SK-N-SH (cell line): ENCODE measurements at regions not wholly inside any gene's neighbourhood (a gene's known extent, or its start where the extent isn't known, plus 50 kb on each side); places are given as distances from the start of the nearest gene placed in this dataset.

Experiments
- CTCF ChIA-PET: fragments of 300-600, 350-600 bp; formaldehyde crosslinking; extraction: SDS; loops from one replicate; lab custom pipeline; 2021; lab: Yijun Ruan, JAX
- POLR2A ChIA-PET: fragments of 350-600 bp; sonication (Branson Sonifier 250); formaldehyde crosslinking; extraction: SDS; loops from one replicate; lab custom pipeline; 2020; ENCODE audit warnings: antibody characterized with exemption, inconsistent platforms; lab: Yijun Ruan, JAX
- DNase-seq: peaks from one replicate; pipeline ENCODE4 v3.0.0; 2012
- H2AFZ ChIP-seq: fragments of 200-600 bp; sonication (generic); 2 replicates; pipeline ENCODE4 v1.8.1; 2016; ENCODE audit warnings: antibody characterized with exemption, mild to moderate bottlenecking, low read depth
- H3F3A ChIP-seq: fragments of 200-600 bp; sonication (generic); replicated peaks from 2 replicates; pipeline ENCODE3; 2016; ENCODE audit warnings: antibody characterized with exemption, mild to moderate bottlenecking; ENCODE audit not compliant: insufficient read depth
- H3K27ac ChIP-seq, 2 experiments: fragments of 200-500 bp in 1 of 2; fragments of 200-600 bp in 1 of 2; sonication (Bioruptor generic) in 1 of 2; sonication (generic), shearing (Covaris generic) in 1 of 2; 2 replicates each; pipeline versions ENCODE4 v1.5.1 to v1.6.1; 2014 to 2016; ENCODE audit warnings: low read depth in 2 of 2, inconsistent platforms in 1 of 2, low read length in 1 of 2, mild to moderate bottlenecking in 1 of 2, mixed read lengths in 1 of 2
- H3K27me3 ChIP-seq: fragments of 200-600 bp; sonication (generic), shearing (Covaris generic); 2 replicates; pipeline ENCODE4 v1.6.1; 2016; ENCODE audit warnings: mixed run types; ENCODE audit not compliant: insufficient read depth
- H3K36me3 ChIP-seq, 2 experiments: fragments of 200-500 bp in 1 of 2; fragments of 200-600 bp in 1 of 2; sonication (Bioruptor generic) in 1 of 2; sonication (generic) in 1 of 2; replicated peaks in 1 of 2; 2 replicates each; pipeline versions ENCODE3 to v1.5.1; 2014 to 2016; ENCODE audit warnings: low read length in 1 of 2, mild to moderate bottlenecking in 1 of 2; ENCODE audit not compliant: insufficient read depth in 2 of 2, control insufficient read depth in 1 of 2
- H3K4me1 ChIP-seq, 2 experiments: fragments of 200-500 bp in 1 of 2; fragments of 200-600 bp in 1 of 2; sonication (Bioruptor generic) in 1 of 2; sonication (generic), shearing (Covaris generic) in 1 of 2; 2 replicates each; pipeline versions ENCODE4 v1.5.1 to v1.6.1; 2014 to 2016; ENCODE audit warnings: low read depth in 1 of 2, low read length in 1 of 2, mixed run types in 1 of 2; ENCODE audit not compliant: insufficient read depth in 2 of 2, control insufficient read depth in 1 of 2
- H3K4me2 ChIP-seq: fragments of 200-600 bp; sonication (generic), shearing (Covaris generic); 2 replicates; pipeline ENCODE4 v1.6.1; 2017; ENCODE audit warnings: mixed run types
- H3K4me3 ChIP-seq, 2 experiments: fragments of 200-500 bp in 1 of 2; fragments of 200-600 bp in 1 of 2; sonication (Bioruptor generic) in 1 of 2; sonication (generic), shearing (Covaris generic) in 1 of 2; 2 replicates each; pipeline versions ENCODE4 v1.5.1 to v1.8.1; 2014 to 2016; ENCODE audit warnings: low read depth in 2 of 2, inconsistent platforms in 1 of 2, low read length in 1 of 2, mild to moderate bottlenecking in 1 of 2, mixed read lengths in 1 of 2, moderate library complexity in 1 of 2
- H3K79me2 ChIP-seq: fragments of 200-600 bp; sonication (generic); 2 replicates; pipeline ENCODE4 v1.8.1; 2017; ENCODE audit warnings: mild to moderate bottlenecking; ENCODE audit not compliant: insufficient read depth
- H3K9ac ChIP-seq: fragments of 200-600 bp; sonication (generic); 2 replicates; pipeline ENCODE4 v1.6.1; 2017; ENCODE audit warnings: mixed run types
- H3K9me2 ChIP-seq: fragments of 200-600 bp; sonication (generic); 2 replicates; pipeline ENCODE4 v1.6.1; 2017; ENCODE audit warnings: mixed run types
- H3K9me3 ChIP-seq: fragments of 200-600 bp; sonication (generic); 2 replicates; pipeline ENCODE4 v1.6.1; 2017; ENCODE audit warnings: mixed run types, mild to moderate bottlenecking, moderate library complexity
- H4K20me1 ChIP-seq: fragments of 200-600 bp; sonication (generic); 2 replicates; pipeline ENCODE4 v1.6.1; 2017; ENCODE audit warnings: mild to moderate bottlenecking, mixed run types; ENCODE audit not compliant: insufficient read depth
- FOSL2 ChIP-seq: IDR thresholded peaks from 2 replicates; pipeline ENCODE4 v1.4.0; 2012; ENCODE audit warnings: low read depth, mild to moderate bottlenecking, moderate library complexity, borderline replicate concordance
- GABPA ChIP-seq: IDR thresholded peaks from 2 replicates; pipeline ENCODE4 v1.4.0; 2012; ENCODE audit warnings: low read depth, mild to moderate bottlenecking
- GATA2 ChIP-seq: sonication (generic); formaldehyde crosslinking; IDR thresholded peaks from 2 replicates; pipeline ENCODE4 v1.5.0; 2020; ENCODE audit warnings: mild to moderate bottlenecking, missing genetic modification reagents
- NRF1 ChIP-seq: IDR thresholded peaks from 2 replicates; pipeline ENCODE4 v1.6.1; 2012; ENCODE audit warnings: low read depth, mild to moderate bottlenecking, low read length
- RCOR1 ChIP-seq: fragments of 150-350 bp; IDR thresholded peaks from 2 replicates; pipeline ENCODE4 v1.6.1; 2017; ENCODE audit warnings: antibody characterized with exemption, low read length
- RXRA ChIP-seq: IDR thresholded peaks from 2 replicates; pipeline ENCODE4 v1.4.0; 2012; ENCODE audit warnings: low read depth, mild to moderate bottlenecking, borderline replicate concordance
- TAF1 ChIP-seq: IDR thresholded peaks from 2 replicates; pipeline ENCODE4 v1.6.1; 2012; ENCODE audit warnings: low read depth, mild to moderate bottlenecking, low read length, moderate library complexity, borderline replicate concordance
- YY1 ChIP-seq: IDR thresholded peaks from 2 replicates; pipeline ENCODE4 v1.4.0; 2012; ENCODE audit warnings: low read depth, mild to moderate bottlenecking
- WGBS: methylation state at CpG from one replicate; pipeline ENCODE4 v1.1.6; 2017; ENCODE audit warnings: low lambda C conversion rate; 5-methylcytosine and 5-hydroxymethylcytosine counted together
- TF ChIP-seq, protein P1 (sequence below): IDR thresholded peaks from 2 replicates; pipeline ENCODE4 v1.4.0; 2012; ENCODE audit warnings: low read depth
- TF ChIP-seq, protein P2 (sequence below): IDR thresholded peaks from 2 replicates; pipeline ENCODE4; 2012
- TF ChIP-seq, protein P3 (sequence below): IDR thresholded peaks from 2 replicates; pipeline ENCODE4 v1.4.0; 2012; ENCODE audit warnings: low read depth, borderline replicate concordance
- TF ChIP-seq, protein P4 (sequence below): IDR thresholded peaks from 2 replicates; pipeline ENCODE4 v1.6.1; 2012; ENCODE audit warnings: mild to moderate bottlenecking, low read depth, low read length, moderate library complexity
- TF ChIP-seq, protein P5 (sequence below): fragments of 150-350 bp; IDR thresholded peaks from 2 replicates; pipeline ENCODE4 v1.6.1; 2016; ENCODE audit warnings: mild to moderate bottlenecking, low read depth, low read length

DNA sequence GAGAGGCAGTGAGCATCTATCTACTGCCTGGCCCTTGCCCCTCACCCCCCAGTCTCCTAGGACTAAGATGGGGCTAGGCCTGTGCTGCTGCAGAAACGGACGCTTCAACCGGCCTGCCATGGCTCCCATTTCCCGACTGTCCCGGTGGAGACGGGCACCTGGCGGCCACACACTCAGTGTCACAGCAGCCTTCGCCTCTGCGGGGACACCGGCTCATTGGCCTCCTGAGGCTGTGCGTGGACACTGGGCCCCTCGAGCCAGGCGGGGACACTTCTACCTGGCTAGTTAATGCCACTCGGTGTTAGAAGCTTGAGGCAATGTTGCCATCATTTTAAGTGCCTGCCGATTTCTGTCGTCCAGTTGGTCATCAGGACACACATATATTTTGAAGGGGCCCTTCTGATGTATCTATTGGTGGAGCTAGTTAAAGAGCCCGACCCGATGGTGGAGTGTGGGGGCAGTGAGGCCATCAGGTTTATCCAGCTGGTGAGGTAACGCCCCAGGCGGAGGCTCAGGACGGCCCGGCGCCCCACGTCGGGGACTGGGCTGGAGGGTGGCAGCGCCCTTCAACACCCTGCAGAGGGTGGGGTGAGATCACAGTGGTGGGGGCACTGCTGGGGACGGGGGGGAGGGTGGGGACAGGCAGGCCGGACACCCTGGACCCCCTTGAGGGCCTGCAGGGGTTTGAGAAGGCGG lies 58.9 kb upstream of the GATA5 start:
- Histone ChIP-seq H3K9me3 (no peaks in the 10 kb centered on the region), H3K36me3 (no peaks in the 10 kb centered on the region), H2AFZ (no peak overlapping the region), H3K79me2 (no peaks in the 10 kb centered on the region), H4K20me1 (no peaks in the 10 kb centered on the region), H3K4me2 (no peak overlapping the region), H3K27ac (no peak overlapping the region), H3K27me3 (no peaks in the 10 kb centered on the region), H3K4me3 (no peak overlapping the region), H3K4me1 (no peaks in the 10 kb centered on the region; a peak in 1 of 4 replicates), H3K9me2 (no peaks in the 10 kb centered on the region), H3K9ac (no peak overlapping the region), H3F3A (no peaks in the 10 kb centered on the region)
- POLR2A ChIA-PET: no interaction called here
- DNase-seq: no peak
- WGBS: 48% methylated on average over 6 of the region's 29 CpGs
- TF ChIP-seq, protein P1, sequence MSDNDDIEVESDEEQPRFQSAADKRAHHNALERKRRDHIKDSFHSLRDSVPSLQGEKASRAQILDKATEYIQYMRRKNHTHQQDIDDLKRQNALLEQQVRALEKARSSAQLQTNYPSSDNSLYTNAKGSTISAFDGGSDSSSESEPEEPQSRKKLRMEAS: no peak
- TF ChIP-seq FOSL2: no peak
- no peak for TF ChIP-seq RCOR1
- TF ChIP-seq TAF1: no peak
- TF ChIP-seq, protein P2, sequence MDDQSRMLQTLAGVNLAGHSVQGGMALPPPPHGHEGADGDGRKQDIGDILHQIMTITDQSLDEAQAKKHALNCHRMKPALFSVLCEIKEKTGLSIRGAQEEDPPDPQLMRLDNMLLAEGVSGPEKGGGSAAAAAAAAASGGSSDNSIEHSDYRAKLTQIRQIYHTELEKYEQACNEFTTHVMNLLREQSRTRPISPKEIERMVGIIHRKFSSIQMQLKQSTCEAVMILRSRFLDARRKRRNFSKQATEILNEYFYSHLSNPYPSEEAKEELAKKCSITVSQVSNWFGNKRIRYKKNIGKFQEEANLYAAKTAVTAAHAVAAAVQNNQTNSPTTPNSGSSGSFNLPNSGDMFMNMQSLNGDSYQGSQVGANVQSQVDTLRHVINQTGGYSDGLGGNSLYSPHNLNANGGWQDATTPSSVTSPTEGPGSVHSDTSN: no peak
- no peak for TF ChIP-seq RXRA
- TF ChIP-seq, protein P3, sequence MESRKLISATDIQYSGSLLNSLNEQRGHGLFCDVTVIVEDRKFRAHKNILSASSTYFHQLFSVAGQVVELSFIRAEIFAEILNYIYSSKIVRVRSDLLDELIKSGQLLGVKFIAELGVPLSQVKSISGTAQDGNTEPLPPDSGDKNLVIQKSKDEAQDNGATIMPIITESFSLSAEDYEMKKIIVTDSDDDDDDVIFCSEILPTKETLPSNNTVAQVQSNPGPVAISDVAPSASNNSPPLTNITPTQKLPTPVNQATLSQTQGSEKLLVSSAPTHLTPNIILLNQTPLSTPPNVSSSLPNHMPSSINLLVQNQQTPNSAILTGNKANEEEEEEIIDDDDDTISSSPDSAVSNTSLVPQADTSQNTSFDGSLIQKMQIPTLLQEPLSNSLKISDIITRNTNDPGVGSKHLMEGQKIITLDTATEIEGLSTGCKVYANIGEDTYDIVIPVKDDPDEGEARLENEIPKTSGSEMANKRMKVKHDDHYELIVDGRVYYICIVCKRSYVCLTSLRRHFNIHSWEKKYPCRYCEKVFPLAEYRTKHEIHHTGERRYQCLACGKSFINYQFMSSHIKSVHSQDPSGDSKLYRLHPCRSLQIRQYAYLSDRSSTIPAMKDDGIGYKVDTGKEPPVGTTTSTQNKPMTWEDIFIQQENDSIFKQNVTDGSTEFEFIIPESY: no peak
- no peak for TF ChIP-seq NRF1
- CTCF ChIA-PET: interaction anchor here (2.3 kb wide), 1 partner anchor 39 kb away, joined by 5 read pairs; no protein-coding TSS in a partner anchor

DNA sequence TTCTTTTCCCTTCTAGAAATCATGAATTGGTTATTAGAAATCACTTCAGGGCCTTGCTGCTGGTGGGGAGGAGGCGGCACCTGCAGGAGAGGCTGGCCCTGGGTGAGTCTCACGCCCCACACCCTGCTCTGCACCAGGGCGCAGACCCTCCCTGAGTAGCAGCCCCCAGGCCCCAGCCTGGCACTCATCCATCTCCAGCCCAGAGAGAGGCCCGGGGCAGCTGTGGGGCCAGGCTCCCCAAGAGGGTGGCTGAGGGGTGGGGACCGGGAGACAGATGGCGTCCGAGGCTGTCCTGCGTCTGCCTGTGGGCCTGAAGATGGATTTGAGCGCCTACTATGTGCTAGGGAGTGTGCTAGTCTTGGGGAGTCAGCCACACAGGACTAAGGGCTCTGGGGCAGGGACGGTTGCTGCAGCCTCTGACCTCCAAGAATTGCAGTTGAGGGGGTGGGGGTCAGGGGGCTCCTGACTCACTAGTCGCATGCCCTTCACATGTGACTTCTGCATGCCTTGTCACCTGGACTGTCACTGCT lies 59.6 kb upstream of the GATA5 start:
- H3K36me3 ChIP-seq: no peaks in the 10 kb centered on the region
- no peaks in the 10 kb centered on the region for H3F3A ChIP-seq
- no peaks in the 10 kb centered on the region for H3K79me2 ChIP-seq
- no peak overlapping the region for H3K27ac ChIP-seq
- H3K4me1 ChIP-seq: no peaks in the 10 kb centered on the region; a peak in 1 of 4 replicates
- ChIA-PET POLR2A (no interaction called here), CTCF (interaction anchor here (2.3 kb wide), 1 partner anchor 39 kb away, joined by 5 read pairs; no protein-coding TSS in a partner anchor)
- H3K4me2 ChIP-seq: no peak overlapping the region
- 25% methylated on average over 5 of the region's 11 CpGs for WGBS
- DNase-seq: peak; percentile 65
- H3K9me2 ChIP-seq: no peaks in the 10 kb centered on the region
- no peaks in the 10 kb centered on the region for H4K20me1 ChIP-seq
- H3K9ac ChIP-seq: no peak overlapping the region
- TF ChIP-seq GABPA (no peak), NRF1 (no peak), RCOR1 (no peak), YY1 (no peak), FOSL2 (no peak), GATA2 (no peak)
- TF ChIP-seq, protein P4, sequence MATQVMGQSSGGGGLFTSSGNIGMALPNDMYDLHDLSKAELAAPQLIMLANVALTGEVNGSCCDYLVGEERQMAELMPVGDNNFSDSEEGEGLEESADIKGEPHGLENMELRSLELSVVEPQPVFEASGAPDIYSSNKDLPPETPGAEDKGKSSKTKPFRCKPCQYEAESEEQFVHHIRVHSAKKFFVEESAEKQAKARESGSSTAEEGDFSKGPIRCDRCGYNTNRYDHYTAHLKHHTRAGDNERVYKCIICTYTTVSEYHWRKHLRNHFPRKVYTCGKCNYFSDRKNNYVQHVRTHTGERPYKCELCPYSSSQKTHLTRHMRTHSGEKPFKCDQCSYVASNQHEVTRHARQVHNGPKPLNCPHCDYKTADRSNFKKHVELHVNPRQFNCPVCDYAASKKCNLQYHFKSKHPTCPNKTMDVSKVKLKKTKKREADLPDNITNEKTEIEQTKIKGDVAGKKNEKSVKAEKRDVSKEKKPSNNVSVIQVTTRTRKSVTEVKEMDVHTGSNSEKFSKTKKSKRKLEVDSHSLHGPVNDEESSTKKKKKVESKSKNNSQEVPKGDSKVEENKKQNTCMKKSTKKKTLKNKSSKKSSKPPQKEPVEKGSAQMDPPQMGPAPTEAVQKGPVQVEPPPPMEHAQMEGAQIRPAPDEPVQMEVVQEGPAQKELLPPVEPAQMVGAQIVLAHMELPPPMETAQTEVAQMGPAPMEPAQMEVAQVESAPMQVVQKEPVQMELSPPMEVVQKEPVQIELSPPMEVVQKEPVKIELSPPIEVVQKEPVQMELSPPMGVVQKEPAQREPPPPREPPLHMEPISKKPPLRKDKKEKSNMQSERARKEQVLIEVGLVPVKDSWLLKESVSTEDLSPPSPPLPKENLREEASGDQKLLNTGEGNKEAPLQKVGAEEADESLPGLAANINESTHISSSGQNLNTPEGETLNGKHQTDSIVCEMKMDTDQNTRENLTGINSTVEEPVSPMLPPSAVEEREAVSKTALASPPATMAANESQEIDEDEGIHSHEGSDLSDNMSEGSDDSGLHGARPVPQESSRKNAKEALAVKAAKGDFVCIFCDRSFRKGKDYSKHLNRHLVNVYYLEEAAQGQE: no peak
- TF ChIP-seq, protein P5, sequence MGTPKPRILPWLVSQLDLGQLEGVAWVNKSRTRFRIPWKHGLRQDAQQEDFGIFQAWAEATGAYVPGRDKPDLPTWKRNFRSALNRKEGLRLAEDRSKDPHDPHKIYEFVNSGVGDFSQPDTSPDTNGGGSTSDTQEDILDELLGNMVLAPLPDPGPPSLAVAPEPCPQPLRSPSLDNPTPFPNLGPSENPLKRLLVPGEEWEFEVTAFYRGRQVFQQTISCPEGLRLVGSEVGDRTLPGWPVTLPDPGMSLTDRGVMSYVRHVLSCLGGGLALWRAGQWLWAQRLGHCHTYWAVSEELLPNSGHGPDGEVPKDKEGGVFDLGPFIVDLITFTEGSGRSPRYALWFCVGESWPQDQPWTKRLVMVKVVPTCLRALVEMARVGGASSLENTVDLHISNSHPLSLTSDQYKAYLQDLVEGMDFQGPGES: no peak
- H3K27me3 ChIP-seq: no peaks in the 10 kb centered on the region; the same call in 1 of the 2 replicates
- H2AFZ ChIP-seq: no peak overlapping the region
- no peak overlapping the region for H3K4me3 ChIP-seq
- no peaks in the 10 kb centered on the region for H3K9me3 ChIP-seq
